ENCODE measurements at regions not wholly inside any gene's neighbourhood (a gene's known extent, or its start where the extent isn't known, plus 50 kb on each side); places are given as distances from the start of the nearest gene placed in this dataset.

DNA sequence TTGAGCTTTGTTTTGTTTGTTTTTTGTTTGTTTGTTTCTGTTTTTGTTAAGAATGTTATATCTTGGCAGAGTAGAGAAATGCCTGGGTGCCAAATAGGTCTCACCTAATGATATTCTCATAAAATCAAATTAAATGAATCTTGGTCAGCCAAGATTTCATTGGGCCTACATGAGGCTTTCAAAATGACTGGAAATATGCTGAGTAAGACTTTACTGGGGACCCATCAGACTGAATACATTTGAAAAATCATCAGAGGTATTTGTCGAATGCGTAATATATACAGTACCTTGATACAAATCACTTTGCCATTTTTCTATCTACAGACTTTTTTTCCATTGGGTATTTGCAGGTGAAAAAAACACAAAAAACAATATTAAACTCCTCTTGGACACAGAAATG is 480.8 kb downstream of the CDH2 start:
- intact Hi-C loops (cut with DNase I): no loop called here
- no peak for TF ChIP-seq CTCF (IDR thresholded peaks at IDR 0.05)
- 98 to 100% (median 100%) methylated on average over 2 of the region's 2 CpGs for WGBS, 3 donors
- ATAC-seq (no peak), DNase-seq (no peak)
- Histone ChIP-seq H3K27ac (no peak overlapping the region), H3K27me3 (ENCODE audit: insufficient read depth in 3 of 3, low read length in 2 of 3) (no peaks in the 10 kb centered on the region), H3K36me3 (ENCODE audit: insufficient read depth in 1 of 2, low read depth in 1 of 2) (no peaks in the 10 kb centered on the region), H3K4me3 (no peak overlapping the region), H3K4me1 (no peaks in the 10 kb centered on the region), H3K9me3 (no peaks in the 10 kb centered on the region)

- WGBS, 3 donors: 70 to 75% (median 71%) methylated on average over 4 of the region's 4 CpGs
- intact Hi-C loops (cut with DNase I): no loop called here
These were observed 481.4 kb downstream of the CDH2 start for GRCh38 chr18:27695503-27695902.

DNA sequence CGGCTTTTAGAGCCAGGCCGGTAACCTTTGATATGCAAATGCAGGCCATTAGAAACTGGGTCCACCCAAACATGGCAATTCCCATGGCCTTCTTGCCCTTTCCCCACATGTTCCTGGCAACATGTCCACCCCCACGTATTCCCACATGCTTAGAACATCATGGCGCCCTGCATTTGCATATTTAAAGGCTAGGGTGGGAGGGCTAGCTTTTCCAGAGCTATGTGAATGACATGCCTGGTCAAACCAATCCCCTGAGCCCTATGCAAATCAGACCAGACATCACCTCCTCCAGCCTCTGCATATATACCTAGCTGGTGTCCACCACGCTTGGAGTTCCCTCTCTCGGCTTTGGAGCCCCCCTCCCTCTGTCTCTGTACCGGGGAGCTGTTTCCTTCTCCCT is 481.9 kb downstream of the CDH2 start:
- no peaks in the 10 kb centered on the region for H3K27me3 ChIP-seq (ENCODE audit: insufficient read depth in 3 of 3, low read length in 2 of 3)
- no peaks in the 10 kb centered on the region for H3K4me1 ChIP-seq
- ATAC-seq (no peak), DNase-seq (no peak)
- intact Hi-C loops (cut with DNase I): no loop called here
- H3K9me3 ChIP-seq: no peaks in the 10 kb centered on the region
- no peak overlapping the region for H3K27ac ChIP-seq
- whole genome bisulfite sequencing, 3 donors: 91 to 92% (median 91%) methylated on average over 7 of the region's 7 CpGs
- no peak overlapping the region for H3K4me3 ChIP-seq
- H3K36me3 ChIP-seq (ENCODE audit: insufficient read depth in 1 of 2, low read depth in 1 of 2): no peaks in the 10 kb centered on the region
- TF ChIP-seq CTCF (IDR thresholded peaks at IDR 0.05): no peak

More at GRCh38 chr18:27695503-27695902, 481.4 kb downstream of the CDH2 start:
- TF ChIP-seq CTCF (IDR thresholded peaks at IDR 0.05): no peak
- H3K4me1 ChIP-seq: no peaks in the 10 kb centered on the region
- no peaks in the 10 kb centered on the region for H3K9me3 ChIP-seq
- H3K27me3 ChIP-seq (ENCODE audit: insufficient read depth in 3 of 3, low read length in 2 of 3): no peaks in the 10 kb centered on the region
- no peak overlapping the region for H3K4me3 ChIP-seq
- no peaks in the 10 kb centered on the region for H3K36me3 ChIP-seq (ENCODE audit: insufficient read depth in 1 of 2, low read depth in 1 of 2)
- H3K27ac ChIP-seq: no peak overlapping the region
- ATAC-seq (no peak), DNase-seq (no peak)

DNA sequence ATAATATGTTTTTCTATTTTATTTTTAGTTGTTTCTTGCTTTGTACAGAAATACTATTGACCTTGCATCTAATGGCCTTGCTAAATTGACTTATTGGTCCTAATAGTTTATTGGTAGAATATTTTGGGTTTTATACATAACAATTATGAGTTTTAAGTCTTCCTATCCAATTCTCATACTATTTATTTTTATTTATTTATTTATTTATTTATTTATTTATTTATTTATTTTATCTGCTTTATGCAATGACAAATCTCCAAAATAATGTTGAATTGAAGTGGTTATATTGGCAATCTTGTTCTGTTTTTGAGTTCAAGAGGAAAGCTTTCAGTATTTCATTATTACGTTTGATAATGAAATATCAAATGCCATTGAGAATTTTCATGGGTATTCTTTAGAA is 488.3 kb downstream of the CDH2 start:
- H3K4me1 ChIP-seq: no peaks in the 10 kb centered on the region
- intact Hi-C loops (cut with DNase I): no loop called here
- DNase-seq (no peak), ATAC-seq (no peak)
- TF ChIP-seq CTCF (IDR thresholded peaks at IDR 0.05): no peak
- no peaks in the 10 kb centered on the region for H3K36me3 ChIP-seq (ENCODE audit: insufficient read depth in 1 of 2, low read depth in 1 of 2)
- peaks cover 8% of the 10 kb centered on the region for H3K9me3 ChIP-seq
- no peak overlapping the region for H3K4me3 ChIP-seq
- WGBS, 3 donors: 35 to 45% (median 35%) methylated on average over 1 of the region's 1 CpG
- no peaks in the 10 kb centered on the region for H3K27me3 ChIP-seq (ENCODE audit: insufficient read depth in 3 of 3, low read length in 2 of 3)
- no peak overlapping the region for H3K27ac ChIP-seq

- no peak for TF ChIP-seq CTCF (IDR thresholded peaks at IDR 0.05)
- no peak for ATAC-seq
- Histone ChIP-seq H3K27ac (no peak overlapping the region), H3K36me3 (ENCODE audit: insufficient read depth in 1 of 2, low read depth in 1 of 2) (no peaks in the 10 kb centered on the region), H3K4me3 (no peak overlapping the region), H3K9me3 (peaks cover 8% of the 10 kb centered on the region), H3K4me1 (no peaks in the 10 kb centered on the region), H3K27me3 (ENCODE audit: insufficient read depth in 3 of 3, low read length in 2 of 3) (no peaks in the 10 kb centered on the region)
- no peak for DNase-seq
- intact Hi-C loops (cut with DNase I): no loop called here
These were observed 489.5 kb downstream of the CDH2 start for GRCh38 chr18:27687351-27687979.

Measured in psoas muscle (tissue), 7 donors.